Sciatic nerve (tissue), 2 donors: ENCODE measurements at regions not wholly inside any gene's neighbourhood (a gene's known extent, or its start where the extent isn't known, plus 50 kb on each side); places are given as distances from the start of the nearest gene placed in this dataset.

ENCODE experiments used
- ATAC-seq: fragments of 200-7000 bp; cut with Tn5 transposase; one replicate; pipeline ENCODE4 v1.9.1; 2020; ENCODE audit warnings: mild to moderate bottlenecking, moderate library complexity
- DNase-seq: peaks from one replicate; pipeline ENCODE4 v3.0.0-alpha.2; 2020; ENCODE audit warnings: low spot score
- intact Hi-C: fragments of 100-400 bp; cut with DNase I; formaldehyde crosslinking; loops from one replicate; pipeline ENCODE4 v1.14.2; 2022
- donor health status: DM: no; HTN: no; CAD: no.
- donor health status: DM: no; HTN: no; CAD: no.

DNA sequence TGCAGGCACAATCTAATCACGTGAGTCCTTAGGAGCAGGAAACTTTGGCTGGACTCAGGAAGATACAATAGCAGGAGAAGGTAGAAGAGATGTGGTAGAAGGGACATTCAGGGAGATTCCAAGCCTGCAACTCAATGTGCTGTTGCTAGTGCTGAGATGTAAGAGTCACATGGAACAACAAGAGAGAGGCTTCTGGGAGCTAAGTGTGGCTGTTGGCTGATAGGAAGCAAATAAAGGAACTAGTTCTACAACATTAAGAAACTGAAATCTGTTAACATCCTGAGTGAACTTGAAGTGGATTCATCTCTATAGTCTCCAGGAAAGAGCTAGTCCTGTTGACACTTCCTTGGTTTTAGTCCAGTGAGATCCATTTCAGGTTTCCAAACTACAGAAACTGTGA, 1207.4 kb downstream of the ADGRL3 start:
- no peak for DNase-seq
- ATAC-seq = no peak
- intact Hi-C loops = no loop called here

GRCh38 chr4:62402088-62402806, 1202.1 kb downstream of the ADGRL3 start:
- ATAC-seq (no peak), DNase-seq (no peak)
- intact Hi-C loops = no loop called here

DNA sequence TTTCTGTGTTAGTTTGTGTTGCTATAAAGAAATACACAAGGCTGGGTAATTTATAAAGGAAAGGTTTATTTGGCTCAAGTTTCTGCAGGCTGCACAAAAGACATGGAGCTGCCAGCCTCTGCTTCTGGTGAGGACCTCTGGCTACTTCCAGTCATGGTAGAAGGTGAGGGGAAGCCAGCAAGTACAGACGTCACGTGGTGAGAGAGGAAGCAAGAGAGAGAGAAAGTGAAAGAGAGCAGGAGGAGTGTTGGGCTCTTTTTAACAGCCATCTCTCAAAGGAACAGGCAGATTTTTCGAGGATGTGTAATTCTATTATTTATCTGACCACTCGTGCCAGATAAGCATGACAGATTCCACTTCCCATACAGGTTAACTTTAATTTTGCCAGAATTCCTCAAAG, 1199.1 kb downstream of the ADGRL3 start:
- intact Hi-C loops = no loop called here
- no peak for DNase-seq
- peak; percentile 48 for ATAC-seq

- DNase-seq (no peak), ATAC-seq (no peak)
- intact Hi-C loops = no loop called here
These were observed 1198.2 kb downstream of the ADGRL3 start for GRCh38 chr4:62398318-62398717.

GRCh38 chr4:62394766-62395165, 1194.6 kb downstream of the ADGRL3 start:
- DNase-seq (no peak), ATAC-seq (no peak)
- intact Hi-C loops = no loop called here

GRCh38 chr4:62387808-62388207, 1187.7 kb downstream of the ADGRL3 start:
- intact Hi-C loops = no loop called here
- DNase-seq (no peak), ATAC-seq (no peak)

- intact Hi-C loops = no loop called here
- no peak for ATAC-seq
- no peak for DNase-seq
These were observed 1177.6 kb downstream of the ADGRL3 start for GRCh38 chr4:62377700-62378099.

DNA sequence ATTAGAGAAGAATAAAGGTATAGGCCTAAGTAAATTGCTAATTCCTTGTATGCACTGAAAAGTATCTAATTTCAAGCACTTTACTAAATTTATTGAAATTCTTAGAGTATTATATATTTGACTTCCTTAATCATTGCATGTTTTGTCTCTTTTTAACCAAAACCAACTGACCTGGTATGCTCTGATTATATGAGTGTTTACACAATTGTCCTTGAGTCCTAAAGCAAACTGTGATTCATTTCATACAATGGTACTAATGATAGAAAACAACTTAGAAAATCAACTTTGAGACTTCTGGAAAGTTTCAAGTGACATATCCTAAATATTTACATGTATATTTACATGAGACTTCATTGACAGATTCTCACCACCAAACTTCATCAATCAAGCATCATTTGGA, 1177.1 kb downstream of the ADGRL3 start:
- ATAC-seq (no peak), DNase-seq (no peak)
- intact Hi-C loops = no loop called here

DNA sequence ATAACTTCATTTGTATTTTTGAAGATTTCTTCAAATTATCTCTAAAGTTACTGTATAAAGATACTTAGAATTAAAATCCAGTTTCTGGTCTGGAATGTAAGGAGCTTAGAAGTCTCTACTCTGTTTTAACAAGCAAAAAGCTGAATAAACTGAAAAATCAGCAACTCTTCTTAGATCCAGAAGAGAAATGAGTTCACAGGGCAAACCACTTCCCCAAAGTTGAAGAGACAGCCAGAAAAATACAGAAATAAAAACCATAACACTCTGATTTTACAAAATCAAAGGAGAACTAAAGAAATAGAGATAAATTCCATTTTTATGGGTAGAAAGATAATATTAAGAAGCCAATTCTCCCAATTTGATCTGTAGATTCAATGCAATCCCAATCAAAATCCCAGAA, 1166.8 kb downstream of the ADGRL3 start:
- intact Hi-C loops = no loop called here
- no peak for DNase-seq
- no peak for ATAC-seq

DNA sequence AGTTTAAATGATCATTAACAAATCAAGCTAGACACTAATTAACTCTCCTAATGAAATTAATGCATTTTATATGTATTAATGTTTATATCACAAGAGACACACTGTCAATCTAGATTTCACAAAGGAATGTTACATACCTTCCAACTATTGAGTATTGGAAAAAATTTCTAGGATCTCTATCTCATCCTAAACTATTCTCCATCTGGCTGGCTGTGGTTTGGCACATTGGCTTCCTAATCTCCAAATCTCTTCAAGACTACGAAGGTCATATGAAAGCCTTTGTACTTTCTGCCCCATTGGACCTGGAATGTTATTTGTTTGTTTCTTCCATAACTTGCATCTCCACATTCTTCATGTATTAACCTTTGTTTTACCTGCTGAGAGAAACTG, 1160.0 kb downstream of the ADGRL3 start:
- intact Hi-C loops = no loop called here
- ATAC-seq (no peak), DNase-seq (no peak)

DNA sequence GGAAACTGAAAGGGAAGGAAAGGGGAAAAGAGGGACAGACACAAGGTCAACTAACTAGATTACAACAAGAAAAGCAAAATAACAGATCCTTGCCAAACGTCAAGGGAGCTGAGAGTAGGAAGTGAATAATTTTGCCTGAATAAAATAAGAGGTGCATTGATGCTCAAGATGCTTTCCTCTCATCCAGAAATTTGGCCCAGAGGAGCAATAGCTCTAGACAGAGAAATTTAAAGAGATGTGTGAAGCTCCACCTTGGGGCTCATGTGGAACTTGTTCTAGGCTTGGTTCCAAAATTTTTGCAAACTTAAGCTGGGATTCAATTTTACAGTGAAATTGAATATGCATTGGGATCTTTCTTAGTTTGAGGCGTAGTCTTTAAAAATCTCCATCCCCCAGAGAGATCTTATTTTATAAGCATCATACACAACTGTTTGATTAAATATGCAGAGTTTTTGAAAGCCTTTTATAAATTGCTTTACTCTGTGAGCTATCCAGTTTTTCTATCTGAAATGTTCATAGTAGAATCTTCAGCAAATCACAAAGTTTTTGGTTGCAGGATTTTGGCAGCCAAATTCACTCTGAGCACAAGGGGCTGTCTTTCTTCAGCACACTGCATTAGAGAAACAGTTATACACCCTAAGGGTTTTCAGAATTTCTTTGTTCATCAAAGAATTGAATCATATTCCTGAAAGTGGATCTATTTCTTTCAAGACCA, 1159.5 kb downstream of the ADGRL3 start:
- intact Hi-C loops = no loop called here
- DNase-seq (no peak), ATAC-seq (no peak)

- ATAC-seq (no peak), DNase-seq (no peak)
- intact Hi-C loops = no loop called here
These were observed 1144.8 kb downstream of the ADGRL3 start for GRCh38 chr4:62344915-62345314.

- DNase-seq = no peak
- no peak for ATAC-seq
- intact Hi-C loops = no loop called here
These were observed 1144.3 kb downstream of the ADGRL3 start for GRCh38 chr4:62344474-62344873.

DNA sequence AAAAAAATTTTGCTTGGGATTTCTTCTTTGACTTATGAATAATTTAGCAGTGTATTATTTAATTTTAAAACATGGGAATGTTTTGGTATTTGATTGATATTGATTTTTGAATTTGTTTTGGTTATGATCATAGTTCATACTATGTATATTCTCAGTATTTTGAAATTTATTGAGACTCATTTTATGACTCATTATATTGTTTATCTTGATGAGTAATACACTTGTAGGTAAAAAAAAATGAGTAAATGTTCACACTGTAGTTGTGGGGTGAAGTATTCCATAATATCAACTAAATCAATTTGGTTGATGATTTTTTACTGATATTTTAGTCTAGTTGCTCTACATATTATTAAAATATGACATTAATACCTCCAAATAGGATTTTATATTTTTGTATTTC, 1142.2 kb downstream of the ADGRL3 start:
- no peak for ATAC-seq
- no peak for DNase-seq
- intact Hi-C loops = no loop called here

DNA sequence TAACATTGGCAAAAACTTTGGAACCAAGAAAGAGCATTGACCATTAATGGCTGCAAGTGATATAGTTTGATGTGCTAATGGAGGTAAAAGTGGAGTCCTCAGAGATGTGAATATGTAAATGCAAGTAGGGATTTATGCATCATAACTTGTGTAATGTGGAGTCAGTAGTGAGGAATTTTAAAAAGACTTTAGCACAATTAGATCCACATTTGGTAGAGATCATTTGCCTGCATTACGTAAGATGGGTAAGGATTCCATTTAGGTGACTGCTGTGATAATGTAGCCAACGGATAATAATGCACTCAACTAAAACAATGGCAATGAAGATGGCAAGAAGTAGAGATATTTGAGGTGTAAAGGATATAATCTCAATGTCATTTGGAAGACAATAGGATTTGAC, 1128.4 kb downstream of the ADGRL3 start:
- DNase-seq = no peak
- ATAC-seq = no peak
- intact Hi-C loops = no loop called here

GRCh38 chr4:62327612-62328297, 1127.6 kb downstream of the ADGRL3 start:
- intact Hi-C loops = no loop called here
- ATAC-seq (no peak), DNase-seq (no peak)

GRCh38 chr4:62324215-62324614, 1124.1 kb downstream of the ADGRL3 start:
- no peak for ATAC-seq
- DNase-seq = no peak
- intact Hi-C loops = no loop called here

DNA sequence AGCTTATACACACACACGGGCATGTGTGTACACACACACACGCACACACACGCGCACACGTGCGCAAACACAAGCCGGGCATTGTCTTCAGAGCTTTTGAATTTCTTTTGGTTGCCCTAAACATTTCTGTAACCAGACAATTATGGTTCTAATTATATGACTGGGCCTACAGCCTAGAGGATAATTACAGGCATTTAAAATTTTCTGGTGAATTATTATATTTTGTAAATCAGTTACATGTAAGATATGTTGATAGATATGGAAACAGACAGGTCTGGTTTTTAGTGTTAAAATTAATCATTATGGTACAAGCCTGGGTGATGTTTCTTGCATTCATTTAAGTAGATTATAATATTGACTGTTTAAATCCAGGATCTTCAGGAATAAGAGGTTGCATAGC, 1120.5 kb downstream of the ADGRL3 start:
- DNase-seq = no peak
- no peak for ATAC-seq
- intact Hi-C loops = no loop called here

DNA sequence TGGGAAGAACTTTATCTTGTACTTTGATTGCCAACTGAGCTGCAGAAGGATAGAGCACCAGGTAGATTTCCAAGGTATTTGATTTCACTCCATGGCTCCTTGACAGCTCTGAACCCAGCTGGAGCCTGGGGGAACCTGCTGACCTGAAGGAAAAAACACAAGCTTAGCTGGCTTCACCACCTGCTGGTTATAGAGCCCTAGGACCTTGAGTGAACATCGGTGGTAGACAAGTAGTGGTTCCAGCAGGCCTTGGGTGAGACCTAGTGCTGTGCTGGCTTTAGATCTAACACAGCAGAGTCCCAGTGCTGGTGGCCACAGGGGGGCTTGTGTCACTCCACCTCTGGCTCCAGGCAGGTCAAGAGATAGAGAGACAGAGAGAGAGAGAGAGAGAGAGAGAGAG, 1102.6 kb downstream of the ADGRL3 start:
- intact Hi-C loops = no loop called here
- no peak for DNase-seq
- ATAC-seq = no peak

DNA sequence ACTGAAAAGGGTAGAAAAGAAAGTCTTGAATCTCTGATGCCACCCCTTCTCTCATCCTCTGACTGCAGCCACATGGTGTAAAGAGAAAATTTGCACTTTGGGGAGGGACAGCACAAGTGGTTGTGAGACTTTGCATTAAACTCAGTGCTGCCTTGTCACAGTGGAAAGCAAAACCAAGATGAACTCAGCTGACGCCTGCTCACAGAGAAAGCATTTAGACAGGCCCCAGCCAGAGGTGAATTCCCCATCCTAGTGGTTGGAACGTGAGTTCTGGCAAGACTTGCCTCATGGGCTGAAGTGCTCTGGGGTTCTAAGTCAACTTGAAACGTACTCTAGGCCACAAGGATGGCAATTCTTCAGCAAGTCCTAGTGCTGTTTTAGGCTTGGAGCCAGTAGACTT, 1101.4 kb downstream of the ADGRL3 start:
- intact Hi-C loops = no loop called here
- DNase-seq (no peak), ATAC-seq (no peak)
